Prostate gland (tissue), 2 donors: ENCODE measurements at regions not wholly inside any gene's neighbourhood (a gene's known extent, or its start where the extent isn't known, plus 50 kb on each side); places are given as distances from the start of the nearest gene placed in this dataset.
A peak's percentile ranks its signal among the peaks of the same experiment; 100 is the strongest.

ENCODE experiments used
- DNase-seq: peaks from one replicate; pipeline ENCODE4 v3.0.0-alpha.2; 2019; ENCODE audit warnings: low spot score
- H3K27ac ChIP-seq, 2 donors: fragments of 200-600 bp; sonication (generic); 2 replicates each; pipeline ENCODE4 v1.5.1; 2017 to 2019
- H3K27me3 ChIP-seq: fragments of 200-600 bp; sonication (generic); replicated peaks from 2 replicates; pipeline ENCODE4 v1.5.1; 2019; ENCODE audit not compliant: insufficient read depth
- H3K36me3 ChIP-seq, 2 donors: fragments of 200-600 bp; sonication (generic); 1 replicate in 1 of 2; 2 replicates in 1 of 2; pipeline versions ENCODE4 v1.5.1 to v1.8.1; 2017 to 2019
- H3K4me1 ChIP-seq: fragments of 200-600 bp; sonication (generic); replicated peaks from 2 replicates; pipeline ENCODE4 v1.5.1; 2019
- H3K4me3 ChIP-seq, 2 donors: fragments of 200-600 bp; sonication (generic); 2 replicates each; pipeline ENCODE4 v1.5.1; 2017 to 2019
- H3K9me3 ChIP-seq: fragments of 200-600 bp; sonication (generic); 2 replicates; pipeline ENCODE4 v1.5.1; 2017
- CTCF ChIP-seq, 4 experiments: fragments of 200-600 bp in 2 of 4; fragments of 450-650 bp in 2 of 4; sonication (generic) in 2 of 4; IDR thresholded peaks; 1 replicate in 3 of 4; 2 replicates in 1 of 4; pipeline ENCODE4 v1.5.1; 2016 to 2019; ENCODE audit warnings: antibody characterized with exemption in 4 of 4, mild to moderate bottlenecking in 2 of 4, moderate library complexity in 2 of 4
- POLR2A ChIP-seq: fragments of 450-650 bp; IDR thresholded peaks from one replicate; pipeline ENCODE4 v1.6.1; 2016; ENCODE audit warnings: antibody characterized with exemption, mild to moderate bottlenecking
- POLR2AphosphoS5 ChIP-seq: sonication (generic); formaldehyde crosslinking; IDR thresholded peaks from one replicate; pipeline ENCODE4 v1.6.1; 2017; ENCODE audit warnings: antibody characterized with exemption
- WGBS: methylation state at CpG from one replicate; pipeline ENCODE4 v1.1.5; 2018; 5-methylcytosine and 5-hydroxymethylcytosine counted together
- intact Hi-C: fragments of 100-400 bp; cut with DNase I; formaldehyde crosslinking; loops from one replicate; pipeline ENCODE4 v1.14.2; 2022

- Histone ChIP-seq H3K4me3 (no peak overlapping the region), H3K27ac (no peak overlapping the region), H3K27me3 (no peaks in the 10 kb centered on the region), H3K9me3 (no peaks in the 10 kb centered on the region), H3K36me3 (no peaks in the 10 kb centered on the region), H3K4me1 (no peaks in the 10 kb centered on the region)
- intact Hi-C loops, result loop anchor here (5.0 to 10.0 kb wide), 2 partner anchors 372 to 470 kb away; partner anchors contain the start of gene GBE1
- no peak for TF ChIP-seq CTCF (IDR thresholded peaks at IDR 0.05)
- no peak for TF ChIP-seq POLR2A
- no peak for TF ChIP-seq POLR2AphosphoS5
- WGBS, result 80% methylated on average over 3 of the region's 3 CpGs
- DNase-seq, result no peak
Observed at GRCh38 chr3:82137050-82137449, 375.6 kb upstream of the GBE1 start.

GRCh38 chr3:82133070-82133606 is 371.7 kb upstream of the GBE1 start:
- peaks cover 2% of the 10 kb centered on the region for H3K27me3 ChIP-seq
- H3K4me1 ChIP-seq, result no peaks in the 10 kb centered on the region
- TF ChIP-seq POLR2A, result no peak
- TF ChIP-seq CTCF (IDR thresholded peaks at IDR 0.05), result peak; percentile 65 to 79 (median 76)
- no peak overlapping the region for H3K27ac ChIP-seq
- H3K4me3 ChIP-seq, result no peak overlapping the region
- intact Hi-C loops, result loop anchor here (10.0 kb wide), 1 partner anchor 368 kb away; the partner anchor contains the start of gene GBE1
- H3K9me3 ChIP-seq, result no peaks in the 10 kb centered on the region
- no peaks in the 10 kb centered on the region for H3K36me3 ChIP-seq
- peak; percentile 50 for DNase-seq
- WGBS, result 24% methylated on average over 5 of the region's 5 CpGs

GRCh38 chr3:82132210-82133069 is 371.0 kb upstream of the GBE1 start:
- intact Hi-C loops, result loop anchor here (10.0 kb wide), 1 partner anchor 368 kb away; the partner anchor contains the start of gene GBE1
- TF ChIP-seq CTCF (IDR thresholded peaks at IDR 0.05), result no peak
- no peak for TF ChIP-seq POLR2A
- TF ChIP-seq POLR2AphosphoS5, result no peak
- Histone ChIP-seq H3K36me3 (no peaks in the 10 kb centered on the region), H3K4me1 (no peaks in the 10 kb centered on the region), H3K27ac (no peak overlapping the region), H3K27me3 (peaks cover 2% of the 10 kb centered on the region), H3K9me3 (no peaks in the 10 kb centered on the region), H3K4me3 (no peak overlapping the region)
- WGBS, result 93% methylated on average over 3 of the region's 3 CpGs
- DNase-seq, result no peak

GRCh38 chr3:82130046-82130445 is 368.6 kb upstream of the GBE1 start:
- Histone ChIP-seq H3K4me1 (no peaks in the 10 kb centered on the region), H3K27ac (no peak overlapping the region), H3K36me3 (no peaks in the 10 kb centered on the region), H3K9me3 (no peaks in the 10 kb centered on the region), H3K4me3 (no peak overlapping the region), H3K27me3 (peaks cover 2% of the 10 kb centered on the region)
- WGBS, result 88% methylated on average over 4 of the region's 4 CpGs
- no peak for TF ChIP-seq POLR2AphosphoS5
- TF ChIP-seq CTCF (IDR thresholded peaks at IDR 0.05), result no peak
- TF ChIP-seq POLR2A, result no peak
- DNase-seq, result no peak
- intact Hi-C loops, result loop anchor here (10.0 kb wide), 1 partner anchor 365 kb away; the partner anchor contains the start of gene GBE1
